ENCODE measurements at regions not wholly inside any gene's neighbourhood (a gene's known extent, or its start where the extent isn't known, plus 50 kb on each side); places are given as distances from the start of the nearest gene placed in this dataset.

DNA sequence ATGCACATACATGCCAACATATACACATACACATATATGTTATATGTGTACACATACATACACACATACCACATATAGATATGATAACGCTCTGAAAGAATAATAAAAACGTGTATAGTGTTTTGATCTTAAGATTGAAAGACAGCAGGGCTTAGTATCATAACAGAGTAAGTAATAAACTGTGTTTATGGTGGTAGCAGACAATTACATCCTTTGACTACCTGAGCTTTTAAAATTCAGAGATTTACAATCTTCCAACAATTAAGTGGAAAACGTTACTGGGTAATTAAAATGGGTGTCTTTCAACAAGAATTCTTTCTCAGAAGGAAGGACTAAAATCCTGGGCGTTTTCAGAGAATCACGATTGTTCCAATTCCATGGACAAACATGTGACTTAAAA lies 552.4 kb downstream of the EPHA4 start:
- no peak for DNase-seq (ENCODE audit: low spot score)
- no peak overlapping the region for H3K4me3 ChIP-seq
- TF ChIP-seq, protein P1, sequence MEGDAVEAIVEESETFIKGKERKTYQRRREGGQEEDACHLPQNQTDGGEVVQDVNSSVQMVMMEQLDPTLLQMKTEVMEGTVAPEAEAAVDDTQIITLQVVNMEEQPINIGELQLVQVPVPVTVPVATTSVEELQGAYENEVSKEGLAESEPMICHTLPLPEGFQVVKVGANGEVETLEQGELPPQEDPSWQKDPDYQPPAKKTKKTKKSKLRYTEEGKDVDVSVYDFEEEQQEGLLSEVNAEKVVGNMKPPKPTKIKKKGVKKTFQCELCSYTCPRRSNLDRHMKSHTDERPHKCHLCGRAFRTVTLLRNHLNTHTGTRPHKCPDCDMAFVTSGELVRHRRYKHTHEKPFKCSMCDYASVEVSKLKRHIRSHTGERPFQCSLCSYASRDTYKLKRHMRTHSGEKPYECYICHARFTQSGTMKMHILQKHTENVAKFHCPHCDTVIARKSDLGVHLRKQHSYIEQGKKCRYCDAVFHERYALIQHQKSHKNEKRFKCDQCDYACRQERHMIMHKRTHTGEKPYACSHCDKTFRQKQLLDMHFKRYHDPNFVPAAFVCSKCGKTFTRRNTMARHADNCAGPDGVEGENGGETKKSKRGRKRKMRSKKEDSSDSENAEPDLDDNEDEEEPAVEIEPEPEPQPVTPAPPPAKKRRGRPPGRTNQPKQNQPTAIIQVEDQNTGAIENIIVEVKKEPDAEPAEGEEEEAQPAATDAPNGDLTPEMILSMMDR (IDR thresholded peaks at IDR 0.05), result no peak

DNA sequence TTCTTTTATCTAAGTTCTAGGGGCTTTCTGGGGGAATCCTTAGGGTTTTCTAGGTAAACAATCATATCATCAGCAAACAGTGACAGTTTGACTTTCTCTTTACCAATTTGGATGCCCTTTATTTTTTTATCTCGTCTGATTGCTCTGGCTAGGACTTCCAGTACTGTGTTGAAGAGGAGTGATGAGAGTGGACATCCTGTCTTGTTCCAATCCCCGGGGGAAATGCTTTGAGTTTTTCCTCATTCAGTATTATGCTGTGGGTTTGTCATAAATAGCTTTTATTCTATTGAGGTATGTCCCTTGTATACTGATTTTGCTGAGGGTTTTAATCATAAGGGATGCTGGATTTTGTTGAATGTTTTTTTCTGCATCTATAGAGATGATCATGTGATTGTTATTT lies 549.5 kb downstream of the EPHA4 start:
- Histone ChIP-seq H3K27ac (no peak overlapping the region), H3K4me3 (no peak overlapping the region)
- DNase-seq (ENCODE audit: low spot score), result no peak
- TF ChIP-seq, protein P1 (IDR thresholded peaks at IDR 0.05), result no peak

More for the DNA sequence above, 552.4 kb downstream of the EPHA4 start:
- no peak overlapping the region for H3K27ac ChIP-seq

DNA sequence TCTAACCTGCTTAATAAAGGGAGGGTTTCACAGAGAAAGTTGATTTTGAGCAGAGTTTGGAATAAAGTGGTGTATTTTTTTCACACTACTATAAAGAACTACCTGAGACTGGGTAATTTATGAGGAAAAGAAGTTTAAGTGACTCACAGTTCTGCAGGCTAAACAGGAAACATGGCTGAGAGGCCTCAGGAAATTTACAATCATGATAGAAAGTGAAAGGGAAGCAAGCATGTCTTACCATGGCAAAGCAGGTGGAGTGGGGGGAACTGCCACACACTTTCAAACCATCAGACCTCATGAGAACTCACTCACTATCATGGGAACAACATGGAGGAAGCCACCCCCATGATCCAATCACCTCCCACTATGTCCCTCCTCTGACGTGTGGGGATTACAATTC lies 546.7 kb downstream of the EPHA4 start:
- Histone ChIP-seq H3K27ac (no peak overlapping the region), H3K4me3 (no peak overlapping the region)
- DNase-seq (ENCODE audit: low spot score), result no peak
- TF ChIP-seq, protein P1 (IDR thresholded peaks at IDR 0.05), result no peak

DNA sequence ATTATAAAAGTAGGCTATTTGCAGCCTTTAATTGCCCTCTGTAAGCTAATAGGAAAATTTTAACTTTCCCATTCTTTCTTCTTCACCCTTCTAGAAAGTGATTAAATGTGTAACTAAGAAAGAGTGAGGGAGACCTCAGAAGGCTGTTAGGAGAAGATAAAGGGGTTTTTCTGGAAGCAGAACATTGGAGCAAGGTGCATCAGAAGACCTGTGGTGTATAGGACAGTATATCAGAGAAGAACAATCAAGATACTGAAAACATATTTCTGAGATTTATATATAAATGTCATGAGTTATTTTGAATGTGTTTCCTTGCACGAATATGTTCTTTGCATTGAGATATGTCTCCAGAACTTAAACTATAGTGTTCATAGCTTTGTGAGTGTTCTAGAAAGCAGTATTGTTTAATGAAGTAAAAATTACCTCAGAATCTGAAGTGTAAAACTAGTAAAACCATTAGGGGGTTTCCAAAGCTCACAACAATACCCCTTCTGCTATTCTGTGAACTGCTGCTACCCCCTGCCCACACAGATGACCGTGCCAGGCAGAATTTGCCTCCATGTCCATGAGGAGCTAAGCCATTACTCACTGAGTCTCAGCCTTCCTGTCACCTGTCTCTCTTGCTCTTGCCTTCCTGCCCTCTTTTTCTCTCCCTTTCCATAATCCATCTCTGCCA lies 537.9 kb downstream of the EPHA4 start:
- DNase-seq (ENCODE audit: low spot score), result no peak
- Histone ChIP-seq H3K4me3 (no peak overlapping the region), H3K27ac (no peak overlapping the region)
- TF ChIP-seq, protein P1 (IDR thresholded peaks at IDR 0.05), result no peak

DNA sequence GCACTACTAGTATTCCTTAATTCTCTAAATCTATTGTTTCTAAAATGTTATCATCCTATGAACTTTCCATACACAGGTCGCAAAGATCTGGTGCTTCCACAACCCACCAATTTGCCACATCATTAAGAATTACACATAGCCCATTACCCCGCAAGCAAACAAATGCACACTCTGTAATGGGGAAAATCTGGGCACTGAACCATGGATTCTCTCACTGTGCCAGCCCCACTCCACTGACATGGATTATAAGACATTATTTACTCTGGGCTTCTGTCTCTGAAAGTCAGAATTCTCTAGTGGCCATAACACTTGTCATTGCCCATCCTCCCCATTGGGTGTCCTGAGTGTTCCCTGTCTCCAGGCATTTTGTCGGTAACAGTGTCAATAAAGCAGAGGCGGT lies 537.1 kb downstream of the EPHA4 start:
- no peak overlapping the region for H3K27ac ChIP-seq
- TF ChIP-seq, protein P1 (IDR thresholded peaks at IDR 0.05), result no peak
- no peak overlapping the region for H3K4me3 ChIP-seq
- no peak for DNase-seq (ENCODE audit: low spot score)

DNA sequence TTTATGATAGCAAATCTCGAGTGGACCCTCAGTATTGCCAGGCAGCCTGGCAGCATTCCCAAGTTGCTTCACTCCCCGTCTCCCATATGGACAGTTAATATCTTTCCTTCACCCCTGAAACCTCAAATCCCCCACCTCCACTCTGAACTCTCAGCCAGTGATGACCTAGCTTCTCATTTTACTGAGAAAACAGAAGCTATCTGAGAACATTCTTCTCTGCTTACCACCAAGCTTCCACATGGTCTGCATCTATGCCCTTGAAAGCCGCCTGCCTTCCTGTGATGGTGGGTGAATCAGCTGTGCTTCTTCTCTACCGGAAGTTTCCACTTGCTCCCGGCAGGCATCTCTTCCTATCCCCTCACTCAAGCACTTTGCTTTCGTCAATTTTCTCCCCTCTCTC lies 529.2 kb downstream of the EPHA4 start:
- H3K27ac ChIP-seq, result no peak overlapping the region
- no peak overlapping the region for H3K4me3 ChIP-seq
- no peak for DNase-seq (ENCODE audit: low spot score)
- TF ChIP-seq, protein P1 (IDR thresholded peaks at IDR 0.05), result no peak

DNA sequence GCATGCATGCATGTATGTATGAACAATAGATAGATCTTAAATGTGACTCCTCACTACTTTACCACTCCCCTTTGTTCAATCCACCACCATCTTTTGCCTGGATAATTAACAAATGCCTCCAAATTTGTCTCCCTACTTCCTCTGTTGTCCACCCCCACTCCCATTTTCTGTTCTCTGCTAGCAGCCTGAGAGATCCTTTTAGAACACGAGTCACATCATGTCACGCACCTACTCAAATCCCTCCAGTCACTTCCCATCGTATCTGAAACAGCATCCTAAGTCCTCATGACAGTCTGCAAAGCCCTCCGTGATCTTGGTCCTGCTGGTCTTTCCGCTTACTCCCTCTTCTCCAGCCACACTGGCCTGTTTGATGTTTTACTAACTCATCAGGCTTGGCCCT lies 527.3 kb downstream of the EPHA4 start:
- TF ChIP-seq, protein P1 (IDR thresholded peaks at IDR 0.05), result no peak
- no peak for DNase-seq (ENCODE audit: low spot score)
- H3K27ac ChIP-seq, result no peak overlapping the region
- no peak overlapping the region for H3K4me3 ChIP-seq
